HG02938 (cell line): ENCODE measurements at regions not wholly inside any gene's neighbourhood (a gene's known extent, or its start where the extent isn't known, plus 50 kb on each side); places are given as distances from the start of the nearest gene placed in this dataset.
"Not testable (repeated sequence)": the region's sequence is repeated elsewhere in the genome, so short reads cannot be mapped to it uniquely, and the experiment has no call there.

Experiments used
- ATAC-seq: cut with Tn5 transposase; IDR thresholded peaks from one replicate; pipeline ENCODE4 v1.9.1; 2021; ENCODE audit warnings: mild to moderate bottlenecking, moderate library complexity; ENCODE audit not compliant: unreplicated experiment

- ATAC-seq, result no peak
These were observed 1606.2 kb upstream of the PCDH7 start for GRCh38 chr4:29113960-29114359.

DNA sequence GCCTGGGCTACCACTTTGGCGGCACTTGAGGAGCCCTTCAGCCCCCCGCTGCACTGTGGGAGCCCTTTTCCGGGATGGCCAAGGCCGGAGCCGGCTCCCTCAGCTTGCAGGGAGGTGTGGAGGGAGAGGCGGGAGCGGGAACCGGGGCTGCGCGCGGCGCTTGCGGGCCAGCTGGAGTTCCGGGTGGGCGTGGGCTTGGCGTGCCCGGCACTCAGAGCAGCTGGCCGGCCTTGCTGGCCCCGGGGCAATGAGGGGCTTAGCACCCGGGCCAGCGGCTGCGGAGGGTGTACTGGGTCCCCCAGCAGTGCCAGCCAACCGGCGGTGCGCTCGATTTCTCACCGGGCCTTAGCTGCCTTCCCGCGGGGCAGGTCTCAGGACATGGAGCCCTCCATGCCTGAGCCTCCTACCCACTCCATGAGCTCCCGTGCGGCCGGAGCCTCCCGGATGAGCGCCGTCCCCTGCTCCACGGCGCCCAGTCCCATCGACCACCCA is 1602.9 kb upstream of the PCDH7 start:
- not testable (repeated sequence) for ATAC-seq

DNA sequence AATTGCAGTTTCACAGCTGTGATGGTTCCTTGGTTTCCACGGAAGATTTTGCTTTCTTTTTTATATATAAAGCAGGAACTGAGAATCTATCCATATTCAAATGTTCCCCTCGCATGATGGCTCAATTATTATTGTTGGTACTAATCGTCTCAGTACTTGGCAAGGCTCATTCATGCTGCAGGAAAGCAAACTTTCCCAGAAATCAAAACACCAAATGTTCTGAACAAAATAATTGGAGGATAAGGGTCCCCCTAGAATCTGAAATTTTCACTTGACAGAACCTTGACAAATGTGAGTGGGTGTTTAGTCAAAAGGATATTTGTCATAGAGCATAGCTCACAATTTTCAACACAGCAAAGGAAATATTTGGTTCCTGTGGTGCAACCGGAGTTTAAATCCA is 1598.6 kb upstream of the PCDH7 start:
- no peak for ATAC-seq

GRCh38 chr4:29128810-29129209 is 1591.4 kb upstream of the PCDH7 start:
- no peak for ATAC-seq

DNA sequence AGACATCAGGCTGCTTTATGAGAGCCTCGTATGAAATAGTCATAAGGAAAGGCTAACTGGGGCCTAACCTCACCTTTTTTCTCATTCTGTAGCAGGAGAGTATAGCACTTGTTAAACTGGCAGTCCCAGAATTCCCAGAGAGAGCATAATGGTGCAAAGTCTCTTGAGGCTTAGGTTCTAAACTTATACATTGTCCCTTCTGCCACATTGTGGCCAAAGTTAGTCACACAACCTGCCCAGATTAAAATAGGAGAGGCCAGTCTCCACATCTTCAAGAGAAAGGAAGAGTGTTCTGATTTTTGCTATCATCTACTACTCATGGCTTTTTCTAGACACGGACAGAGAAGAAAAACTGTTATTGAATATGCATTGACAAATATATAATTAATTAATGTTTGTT is 1588.9 kb upstream of the PCDH7 start:
- ATAC-seq, result no peak

GRCh38 chr4:29142708-29143107 is 1577.5 kb upstream of the PCDH7 start:
- no peak for ATAC-seq

DNA sequence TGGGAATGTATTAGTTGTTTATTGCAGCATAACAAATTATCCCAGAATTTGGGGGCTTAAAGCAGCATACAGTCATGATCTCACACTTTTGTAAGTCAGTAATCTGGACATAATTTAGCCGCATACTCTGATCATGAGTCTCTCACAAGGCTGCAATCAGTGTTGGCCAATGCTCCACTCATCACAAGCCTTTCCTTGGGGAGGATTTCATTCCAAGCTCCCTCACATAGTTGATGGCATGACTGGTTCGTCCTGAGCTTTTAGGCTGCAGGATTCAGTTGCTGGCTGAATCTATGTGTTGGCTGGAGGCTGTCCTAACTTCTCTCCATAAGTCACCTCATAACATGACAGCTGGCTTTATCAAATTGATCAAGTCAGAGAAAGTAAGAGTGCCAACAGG is 1568.6 kb upstream of the PCDH7 start:
- no peak for ATAC-seq

- ATAC-seq, result no peak
These were observed 1566.5 kb upstream of the PCDH7 start for GRCh38 chr4:29153642-29154041.

DNA sequence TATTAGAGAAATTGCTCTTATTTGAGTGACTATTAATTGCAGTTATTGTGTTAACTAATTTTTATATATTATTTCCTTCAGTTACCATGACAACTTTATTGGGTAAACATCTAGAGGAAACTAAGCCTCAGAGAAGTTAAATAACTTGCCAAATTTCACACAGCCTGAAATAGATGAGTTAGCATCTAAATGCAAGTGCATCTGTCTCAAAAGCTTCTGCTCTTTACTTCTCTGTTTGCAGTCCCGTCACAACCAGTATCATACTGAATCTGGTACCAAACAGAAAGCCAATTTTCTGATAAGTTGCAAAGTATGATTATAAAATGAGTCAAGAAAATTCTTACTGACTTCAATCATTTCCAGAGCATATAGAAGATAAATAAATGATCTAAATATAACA is 1544.9 kb upstream of the PCDH7 start:
- no peak for ATAC-seq

DNA sequence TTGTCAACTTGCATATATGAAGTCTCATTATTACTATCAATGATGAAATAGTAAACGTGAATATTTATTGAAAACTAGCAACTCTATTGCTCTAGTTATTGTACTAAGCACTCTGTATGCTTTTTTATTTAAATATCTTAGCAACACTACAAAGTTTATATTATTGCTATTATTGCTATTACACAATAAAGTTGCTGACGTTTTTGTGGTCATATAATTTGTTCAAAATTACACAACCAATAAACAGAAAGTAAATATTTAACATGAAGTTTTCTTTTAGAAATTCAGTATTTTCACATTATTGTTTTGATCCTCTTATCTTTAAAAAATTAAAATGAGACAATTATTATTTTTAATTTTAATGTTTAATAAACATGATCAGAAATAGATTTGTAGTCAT is 1521.1 kb upstream of the PCDH7 start:
- ATAC-seq, result no peak

- ATAC-seq, result no peak
These were observed 1520.7 kb upstream of the PCDH7 start for GRCh38 chr4:29199485-29199884.

- ATAC-seq, result no peak
These were observed 1507.1 kb upstream of the PCDH7 start for GRCh38 chr4:29213020-29213419.

DNA sequence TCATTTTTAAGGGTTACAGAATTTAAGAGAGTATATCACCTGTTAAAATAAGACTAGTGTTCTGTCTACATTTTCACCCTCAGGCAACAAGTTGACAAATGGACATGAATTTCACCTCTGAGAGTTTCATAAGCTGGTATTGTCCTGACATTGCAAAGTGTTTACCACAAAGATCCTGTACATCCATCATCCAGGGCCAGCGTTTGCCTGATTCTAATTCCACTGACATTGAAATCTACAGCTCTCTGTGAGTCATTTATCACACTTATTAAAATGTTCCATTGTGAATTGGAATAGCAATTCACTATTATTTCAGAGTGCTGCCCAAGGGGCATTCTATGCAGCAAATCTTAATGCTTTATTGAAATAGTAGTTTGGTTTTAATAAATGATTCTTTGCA is 1499.4 kb upstream of the PCDH7 start:
- no peak for ATAC-seq

GRCh38 chr4:29224911-29225310 is 1495.3 kb upstream of the PCDH7 start:
- no peak for ATAC-seq

GRCh38 chr4:29240641-29241040 is 1479.5 kb upstream of the PCDH7 start:
- ATAC-seq, result no peak

GRCh38 chr4:29243054-29243453 is 1477.1 kb upstream of the PCDH7 start:
- no peak for ATAC-seq

DNA sequence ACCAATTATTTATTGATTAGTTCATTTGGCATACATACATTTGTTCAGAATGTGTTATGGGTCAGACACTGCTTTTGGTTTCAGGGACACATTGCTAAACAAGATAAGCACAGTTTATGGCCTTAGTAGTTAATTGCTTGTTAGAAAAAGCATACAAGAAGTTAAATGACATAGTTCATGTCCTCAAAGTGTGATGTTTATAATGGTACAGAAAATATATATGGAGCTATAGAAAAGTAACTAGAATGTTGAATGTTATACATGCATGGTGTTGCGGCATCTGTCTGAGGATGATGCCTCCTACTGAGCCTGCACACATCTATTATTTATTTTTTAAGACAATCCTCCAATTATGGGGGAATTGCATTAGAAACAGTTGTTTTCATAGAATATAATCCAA is 1476.3 kb upstream of the PCDH7 start:
- ATAC-seq, result no peak

DNA sequence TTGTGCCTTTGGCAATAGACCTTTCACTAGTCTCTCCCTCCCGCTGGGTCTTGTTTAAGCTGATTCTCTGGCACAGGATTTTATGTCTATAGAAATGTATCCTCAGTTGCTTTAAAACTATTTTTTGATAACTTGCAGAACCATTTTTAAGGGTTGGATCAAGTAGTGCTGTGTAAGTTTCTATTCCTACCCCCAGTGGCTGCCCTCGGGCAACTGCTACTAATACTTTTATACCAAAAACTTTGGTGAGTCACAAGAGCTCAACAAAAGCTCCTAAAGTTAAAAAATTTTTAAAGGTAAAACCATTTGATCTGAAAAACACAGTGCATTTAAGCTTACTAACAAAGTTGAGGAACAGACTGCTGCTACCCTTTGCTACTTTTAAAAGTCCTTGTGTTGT is 1460.6 kb upstream of the PCDH7 start:
- no peak for ATAC-seq

DNA sequence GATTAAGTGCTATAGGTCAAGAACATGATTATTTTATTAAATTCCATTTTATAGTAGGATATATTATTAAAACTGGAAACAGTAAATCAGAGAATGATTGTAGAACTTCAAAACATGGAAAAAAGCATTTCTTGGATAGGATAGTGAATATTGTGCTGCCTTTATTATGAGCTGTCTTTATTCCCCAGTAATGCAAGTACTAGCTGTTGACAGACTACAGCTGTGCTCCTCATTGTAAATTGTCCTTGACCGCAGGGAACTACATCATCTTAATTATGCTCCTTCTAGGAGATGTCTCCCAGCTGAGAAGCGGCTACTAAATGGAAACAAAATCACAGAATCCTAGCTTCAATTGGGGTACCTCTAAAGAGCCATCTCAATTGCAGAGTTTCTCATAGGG is 1457.2 kb upstream of the PCDH7 start:
- ATAC-seq, result no peak

- ATAC-seq, result no peak
These were observed 1444.0 kb upstream of the PCDH7 start for GRCh38 chr4:29276150-29276549.

DNA sequence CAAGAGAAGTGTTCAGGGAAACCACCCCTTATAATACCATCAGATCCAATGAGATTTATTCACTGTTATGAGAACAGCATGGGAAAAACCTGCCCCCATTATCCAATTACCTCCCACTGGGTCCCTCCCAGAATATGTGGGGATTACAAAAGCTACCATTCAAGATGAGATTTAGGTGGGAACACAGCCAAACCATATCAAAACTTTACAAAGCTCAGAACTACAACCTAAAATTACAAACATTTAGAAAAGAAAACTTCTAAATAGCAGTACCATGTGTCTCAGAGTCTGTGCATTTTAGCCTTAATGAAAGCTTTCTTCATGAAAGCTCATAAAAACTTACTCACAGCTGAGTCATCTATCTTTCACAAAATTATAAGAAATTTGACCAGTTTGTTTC is 1442.8 kb upstream of the PCDH7 start:
- ATAC-seq, result no peak

DNA sequence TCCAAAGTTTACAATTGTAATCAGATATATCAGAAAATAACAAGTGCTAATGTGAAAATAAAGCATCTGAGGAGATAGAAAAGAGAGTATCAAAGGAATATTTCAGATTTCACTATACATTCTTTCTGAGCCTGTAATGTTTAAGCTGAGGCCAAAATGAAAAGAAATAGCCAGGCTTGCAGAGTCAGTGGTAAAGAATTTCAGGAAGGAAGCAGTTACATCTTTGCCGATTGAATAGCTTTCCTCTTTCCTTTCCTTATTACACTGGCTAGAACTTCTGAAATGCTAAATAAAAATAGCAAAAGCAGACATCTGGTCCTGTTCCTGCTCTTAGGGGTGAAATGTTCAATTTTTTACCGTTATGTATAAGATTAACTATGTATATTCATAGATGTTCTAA is 1441.6 kb upstream of the PCDH7 start:
- ATAC-seq, result no peak

GRCh38 chr4:29289118-29289517 is 1431.1 kb upstream of the PCDH7 start:
- no peak for ATAC-seq

DNA sequence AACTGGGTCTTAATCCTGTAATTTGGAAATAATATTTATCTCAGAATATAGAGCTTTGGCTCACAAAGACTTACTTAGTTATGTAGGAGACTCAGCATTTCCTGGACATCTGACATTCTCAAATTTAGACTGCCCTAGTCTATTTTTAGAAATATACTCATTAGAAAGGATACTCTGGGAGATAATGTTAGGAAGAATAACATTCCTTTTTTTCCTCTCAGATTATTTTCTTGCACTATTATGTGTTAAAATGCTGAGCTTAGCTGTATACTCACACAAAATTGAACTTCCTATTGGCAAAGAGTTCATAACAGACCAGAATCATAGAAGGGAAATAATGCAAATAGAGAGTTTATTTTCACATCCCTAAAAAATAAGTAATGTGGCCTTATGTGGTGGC is 1424.9 kb upstream of the PCDH7 start:
- no peak for ATAC-seq
